ENCODE measurements at regions not wholly inside any gene's neighbourhood (a gene's known extent, or its start where the extent isn't known, plus 50 kb on each side); places are given as distances from the start of the nearest gene placed in this dataset.
A peak's percentile ranks its signal among the peaks of the same experiment; 100 is the strongest.

GRCh38 chr7:131921016-131921415 is 364.6 kb upstream of the PODXL start:
- no peak for DNase-seq (ENCODE audit: low spot score)
- TF ChIP-seq CTCF (IDR thresholded peaks at IDR 0.05; ENCODE audit: extremely low read depth, missing control alignments) = no peak

GRCh38 chr7:131919920-131920709 is 363.7 kb upstream of the PODXL start:
- TF ChIP-seq CTCF (IDR thresholded peaks at IDR 0.05; ENCODE audit: extremely low read depth, missing control alignments) = no peak
- peak; percentile 23 for DNase-seq (ENCODE audit: low spot score)

DNA sequence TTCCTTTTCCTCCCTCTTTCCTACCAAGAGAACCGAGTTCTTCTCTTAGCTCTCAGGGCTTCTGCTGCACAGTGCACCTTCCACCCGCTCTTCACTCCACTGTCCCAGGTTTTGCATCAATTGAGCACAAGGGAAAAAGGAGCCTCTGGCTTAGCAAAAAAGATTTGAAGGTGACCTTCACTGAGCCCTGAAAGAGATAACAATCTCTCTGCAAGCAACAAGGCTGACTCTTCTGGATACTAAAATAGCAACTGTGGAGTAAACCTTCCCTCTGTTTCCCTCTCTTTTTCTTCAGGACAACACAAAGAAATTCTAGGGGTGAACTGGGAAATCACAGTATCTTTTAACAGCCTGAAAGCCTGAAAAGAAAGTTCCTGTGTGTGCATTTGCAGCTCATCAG is 354.7 kb upstream of the PODXL start:
- DNase-seq (ENCODE audit: low spot score) = no peak

GRCh38 chr7:131909151-131909768 is 352.8 kb upstream of the PODXL start:
- TF ChIP-seq CTCF (IDR thresholded peaks at IDR 0.05; ENCODE audit: extremely low read depth, missing control alignments) = no peak
- DNase-seq (ENCODE audit: low spot score) = no peak

More for the DNA sequence above, 354.7 kb upstream of the PODXL start:
- TF ChIP-seq CTCF (IDR thresholded peaks at IDR 0.05; ENCODE audit: extremely low read depth, missing control alignments) = no peak

- no peak for DNase-seq (ENCODE audit: low spot score)
- TF ChIP-seq CTCF (IDR thresholded peaks at IDR 0.05; ENCODE audit: extremely low read depth, missing control alignments) = no peak
Measured at GRCh38 chr7:131908714-131909113, 352.3 kb upstream of the PODXL start.

GRCh38 chr7:131905471-131905973 is 349.1 kb upstream of the PODXL start:
- DNase-seq (ENCODE audit: low spot score) = no peak
- TF ChIP-seq CTCF (IDR thresholded peaks at IDR 0.05; ENCODE audit: extremely low read depth, missing control alignments) = no peak

DNA sequence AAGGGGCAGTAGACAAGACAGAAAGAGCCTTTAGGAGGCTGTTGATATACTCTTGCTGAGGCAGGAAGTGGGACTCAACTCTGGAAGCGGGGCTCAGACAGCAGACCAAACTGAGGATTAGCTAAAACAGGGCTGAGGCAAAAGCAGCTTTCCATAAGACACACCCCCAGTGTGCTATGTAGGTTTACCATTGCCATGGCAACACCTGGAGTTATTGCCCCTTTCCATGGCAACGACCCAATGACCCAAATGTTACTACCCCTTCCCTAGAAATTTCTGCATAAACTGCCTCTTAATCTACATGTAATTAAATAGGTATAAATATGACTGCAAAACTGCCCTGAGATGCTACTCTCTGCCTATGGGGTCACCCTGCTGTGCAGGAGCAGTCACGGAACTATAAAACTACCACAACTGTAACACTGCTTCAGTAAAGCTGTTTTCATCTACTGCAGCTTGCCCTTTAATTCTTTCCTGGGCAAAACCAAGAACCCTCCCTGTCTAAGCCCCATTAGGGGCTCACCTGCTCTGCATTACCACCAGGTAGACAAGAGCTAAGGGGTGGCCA is 348.4 kb upstream of the PODXL start:
- DNase-seq (ENCODE audit: low spot score) = no peak
- TF ChIP-seq CTCF (IDR thresholded peaks at IDR 0.05; ENCODE audit: extremely low read depth, missing control alignments) = no peak
